Fibroblast of lung (primary cell): ENCODE measurements at regions not wholly inside any gene's neighbourhood (a gene's known extent, or its start where the extent isn't known, plus 50 kb on each side); places are given as distances from the start of the nearest gene placed in this dataset.
"Not testable (repeated sequence)": the region's sequence is repeated elsewhere in the genome, so short reads cannot be mapped to it uniquely, and the experiment has no call there.

Experiments
- DNase-seq, 2 donors: peaks; one replicate each; pipeline versions ENCODE4 v3.0.0 to v3.0.0-alpha.2; 2010; ENCODE audit warnings: low read depth in 2 of 2
- H2AFZ ChIP-seq: 2 replicates; pipeline ENCODE4 v1.5.1; 2012; ENCODE audit warnings: low read length, control low read depth, inconsistent platforms
- H3K27ac ChIP-seq: 2 replicates; pipeline ENCODE4 v1.5.1; 2011; ENCODE audit warnings: low read length, control low read depth; ENCODE audit not compliant: insufficient read depth
- H3K27me3 ChIP-seq: 2 replicates; pipeline ENCODE4 v1.5.1; 2011; ENCODE audit warnings: mild to moderate bottlenecking, low read length; ENCODE audit not compliant: control insufficient read depth, insufficient read depth
- H3K36me3 ChIP-seq: 2 replicates; pipeline ENCODE4 v1.5.1; 2011; ENCODE audit warnings: low read length; ENCODE audit not compliant: control insufficient read depth, insufficient read depth
- H3K4me1 ChIP-seq: 2 replicates; pipeline ENCODE4 v1.5.1; 2011; ENCODE audit warnings: low read length; ENCODE audit not compliant: control insufficient read depth, insufficient read depth; ENCODE audit errors: extremely low read depth
- H3K4me2 ChIP-seq: 2 replicates; pipeline ENCODE4 v1.5.1; 2011; ENCODE audit warnings: low read length, control low read depth; ENCODE audit not compliant: insufficient read depth; ENCODE audit errors: extremely low read depth
- H3K4me3 ChIP-seq, 4 experiments: fragments of 200-600 bp in 1 of 4; sonication (generic) in 1 of 4; replicated peaks in 1 of 4; 2 replicates each; pipeline ENCODE4 v1.5.1; 2011 to 2016; ENCODE audit warnings: low read length in 4 of 4, low read depth in 3 of 4, mild to moderate bottlenecking in 3 of 4, control low read depth in 2 of 4, inconsistent platforms in 1 of 4, mixed read lengths in 1 of 4; ENCODE audit not compliant: insufficient read depth in 1 of 4; ENCODE audit errors: control extremely low read depth in 1 of 4
- H3K79me2 ChIP-seq: 2 replicates; pipeline ENCODE4 v1.5.1; 2012; ENCODE audit warnings: mild to moderate bottlenecking, low read length, inconsistent platforms; ENCODE audit not compliant: control insufficient read depth, insufficient read depth
- H3K9ac ChIP-seq: 2 replicates; pipeline ENCODE4 v1.5.1; 2011; ENCODE audit warnings: mild to moderate bottlenecking, low read length, control low read depth; ENCODE audit not compliant: insufficient read depth
- H3K9me3 ChIP-seq: 2 replicates; pipeline ENCODE4 v1.5.1; 2012; ENCODE audit warnings: low read depth, low read length; ENCODE audit not compliant: control insufficient read depth, insufficient read depth
- H4K20me1 ChIP-seq: 2 replicates; pipeline ENCODE4 v1.5.1; 2011; ENCODE audit warnings: low read length; ENCODE audit not compliant: control insufficient read depth, insufficient read depth; ENCODE audit errors: extremely low read depth
- EZH2 ChIP-seq: IDR thresholded peaks from 2 replicates; pipeline ENCODE4 v1.5.1; 2012; ENCODE audit warnings: low read length, control low read depth, mild to moderate bottlenecking; ENCODE audit errors: missing control alignments
- TF ChIP-seq, protein P1 (sequence below), 2 donors: IDR thresholded peaks in 1 of 2; conservative IDR thresholded peaks in 1 of 2; 1 replicate in 1 of 2; 2 replicates in 1 of 2; pipeline ENCODE4 v1.5.1; 2011 to 2012; ENCODE audit warnings: low read length in 2 of 2, control low read depth in 1 of 2, inconsistent platforms in 1 of 2, low read depth in 1 of 2, mild to moderate bottlenecking in 1 of 2

- H3K4me1 ChIP-seq, result no peaks in the 10 kb centered on the region
- H3K79me2 ChIP-seq, result no peaks in the 10 kb centered on the region
- no peak overlapping the region for H3K4me2 ChIP-seq
- no peak overlapping the region for H3K27ac ChIP-seq
- no peaks in the 10 kb centered on the region for H3K9me3 ChIP-seq
- no peaks in the 10 kb centered on the region for H3K27me3 ChIP-seq
- H3K36me3 ChIP-seq, result no peaks in the 10 kb centered on the region
- TF ChIP-seq, protein P1, sequence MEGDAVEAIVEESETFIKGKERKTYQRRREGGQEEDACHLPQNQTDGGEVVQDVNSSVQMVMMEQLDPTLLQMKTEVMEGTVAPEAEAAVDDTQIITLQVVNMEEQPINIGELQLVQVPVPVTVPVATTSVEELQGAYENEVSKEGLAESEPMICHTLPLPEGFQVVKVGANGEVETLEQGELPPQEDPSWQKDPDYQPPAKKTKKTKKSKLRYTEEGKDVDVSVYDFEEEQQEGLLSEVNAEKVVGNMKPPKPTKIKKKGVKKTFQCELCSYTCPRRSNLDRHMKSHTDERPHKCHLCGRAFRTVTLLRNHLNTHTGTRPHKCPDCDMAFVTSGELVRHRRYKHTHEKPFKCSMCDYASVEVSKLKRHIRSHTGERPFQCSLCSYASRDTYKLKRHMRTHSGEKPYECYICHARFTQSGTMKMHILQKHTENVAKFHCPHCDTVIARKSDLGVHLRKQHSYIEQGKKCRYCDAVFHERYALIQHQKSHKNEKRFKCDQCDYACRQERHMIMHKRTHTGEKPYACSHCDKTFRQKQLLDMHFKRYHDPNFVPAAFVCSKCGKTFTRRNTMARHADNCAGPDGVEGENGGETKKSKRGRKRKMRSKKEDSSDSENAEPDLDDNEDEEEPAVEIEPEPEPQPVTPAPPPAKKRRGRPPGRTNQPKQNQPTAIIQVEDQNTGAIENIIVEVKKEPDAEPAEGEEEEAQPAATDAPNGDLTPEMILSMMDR (conservative IDR thresholded peaks at IDR 0.05 in 1 of 2, IDR thresholded peaks at IDR 0.05 in 1 of 2; ENCODE audit: low read depth in 1 of 2, low read length in 2 of 2), result no peak
- no peak for TF ChIP-seq EZH2
- H2AFZ ChIP-seq, result no peak overlapping the region
- no peak overlapping the region for H3K9ac ChIP-seq
- H4K20me1 ChIP-seq, result no peaks in the 10 kb centered on the region
- no peak for DNase-seq
- no peak overlapping the region for H3K4me3 ChIP-seq
Observed at GRCh38 chr5:130321931-130322330, 417.7 kb downstream of the CHSY3 start.

DNA sequence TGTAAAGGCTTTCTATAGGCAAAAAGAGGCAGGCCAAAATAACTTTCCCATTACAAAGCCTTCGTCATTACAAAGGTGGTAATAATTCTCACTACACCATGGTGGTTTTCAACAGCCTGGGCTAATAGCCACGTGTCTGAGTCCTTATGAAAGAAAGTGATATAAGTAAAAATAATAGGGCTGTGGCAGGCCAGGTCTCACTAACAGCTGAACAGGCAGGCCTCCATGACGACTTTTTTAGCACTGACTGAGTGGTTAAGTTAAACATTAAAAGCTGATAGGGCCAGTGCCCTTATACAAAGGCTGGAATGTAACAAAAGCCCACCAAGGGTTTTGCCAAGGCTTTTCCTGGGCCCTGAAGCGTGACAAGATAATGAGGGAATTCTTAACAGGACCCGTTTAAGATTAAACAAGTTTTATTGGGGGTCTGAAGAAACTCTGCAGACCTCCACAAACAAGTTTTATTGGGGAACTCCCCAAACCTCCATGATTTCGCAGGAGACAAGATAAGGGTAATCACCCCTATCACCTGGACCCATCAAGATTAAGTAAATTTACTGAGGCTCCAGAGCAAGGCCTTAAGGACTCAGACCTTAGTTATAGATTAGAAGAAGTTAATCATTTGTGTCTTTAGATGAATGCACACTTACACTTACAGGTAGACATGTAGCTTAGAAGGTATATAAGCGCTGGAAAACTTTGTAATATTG lies 412.9 kb downstream of the CHSY3 start:
- Histone ChIP-seq H3K9ac (no peak overlapping the region), H3K4me1 (no peaks in the 10 kb centered on the region), H3K27ac (no peak overlapping the region), H3K36me3 (no peaks in the 10 kb centered on the region), H3K4me3 (no peak overlapping the region), H3K4me2 (no peak overlapping the region), H2AFZ (no peak overlapping the region), H3K27me3 (no peaks in the 10 kb centered on the region), H3K79me2 (no peaks in the 10 kb centered on the region), H3K9me3 (no peaks in the 10 kb centered on the region), H4K20me1 (no peaks in the 10 kb centered on the region)
- TF ChIP-seq EZH2, result no peak
- TF ChIP-seq, protein P1 (conservative IDR thresholded peaks at IDR 0.05 in 1 of 2, IDR thresholded peaks at IDR 0.05 in 1 of 2; ENCODE audit: low read depth in 1 of 2, low read length in 2 of 2), result no peak
- DNase-seq, result peak in 1 of 2 donors; percentile 18

DNA sequence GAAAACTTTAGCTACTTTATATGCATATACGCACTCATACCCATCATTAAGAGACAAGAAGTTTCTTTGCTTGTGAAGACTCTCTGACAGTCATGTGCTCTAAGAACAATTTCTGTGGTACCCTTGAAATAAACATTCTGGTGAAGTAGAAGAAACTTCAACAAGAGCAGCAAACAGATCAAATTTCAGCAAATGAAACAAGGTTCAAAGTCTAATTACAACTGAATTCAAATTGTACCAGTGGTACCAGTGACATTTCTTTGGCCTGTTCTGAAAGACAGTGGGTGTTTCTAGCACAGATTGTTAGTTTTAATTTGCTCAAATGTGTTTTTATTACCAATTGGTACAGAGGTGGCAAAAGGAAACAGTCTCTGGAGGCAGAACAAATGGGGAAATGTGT lies 391.0 kb downstream of the CHSY3 start:
- Histone ChIP-seq H4K20me1 (no peaks in the 10 kb centered on the region), H3K27me3 (no peaks in the 10 kb centered on the region), H3K4me1 (no peaks in the 10 kb centered on the region), H3K27ac (no peak overlapping the region), H3K4me2 (no peak overlapping the region), H3K36me3 (no peaks in the 10 kb centered on the region), H3K79me2 (no peaks in the 10 kb centered on the region), H3K4me3 (no peak overlapping the region), H3K9me3 (no peaks in the 10 kb centered on the region), H2AFZ (no peak overlapping the region), H3K9ac (no peak overlapping the region)
- TF ChIP-seq, protein P1 (conservative IDR thresholded peaks at IDR 0.05 in 1 of 2, IDR thresholded peaks at IDR 0.05 in 1 of 2; ENCODE audit: low read depth in 1 of 2, low read length in 2 of 2), result no peak
- TF ChIP-seq EZH2, result no peak
- no peak for DNase-seq

DNA sequence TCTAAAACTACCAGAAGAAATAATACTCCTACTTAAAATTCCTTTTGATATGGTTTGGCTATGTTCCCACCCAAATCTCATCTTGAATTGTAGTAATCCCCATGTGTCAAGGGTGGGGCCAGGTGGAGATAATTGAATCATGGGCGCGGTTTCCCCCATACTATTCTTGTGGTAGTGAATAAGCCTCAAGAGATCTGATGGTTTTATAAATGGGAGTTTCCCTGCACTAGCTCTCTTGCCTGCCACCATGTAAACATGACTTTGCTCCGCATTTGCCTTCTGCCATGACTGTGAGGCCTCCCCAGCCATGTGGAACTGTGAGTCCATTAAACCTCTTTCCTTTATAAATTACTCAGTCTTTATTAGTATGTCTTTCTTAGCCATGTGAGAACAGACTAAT lies 390.5 kb downstream of the CHSY3 start:
- H2AFZ ChIP-seq, DNase-seq: not testable (repeated sequence)

More for the DNA sequence above, 390.5 kb downstream of the CHSY3 start:
- not testable (repeated sequence) for H3K9ac ChIP-seq, H3K4me3 ChIP-seq, H3K9me3 ChIP-seq, H3K4me2 ChIP-seq, H3K79me2 ChIP-seq, H3K27ac ChIP-seq, H3K27me3 ChIP-seq, H3K36me3 ChIP-seq, H3K4me1 ChIP-seq, H4K20me1 ChIP-seq
